ENCODE measurements at regions not wholly inside any gene's neighbourhood (a gene's known extent, or its start where the extent isn't known, plus 50 kb on each side); places are given as distances from the start of the nearest gene placed in this dataset.

DNA sequence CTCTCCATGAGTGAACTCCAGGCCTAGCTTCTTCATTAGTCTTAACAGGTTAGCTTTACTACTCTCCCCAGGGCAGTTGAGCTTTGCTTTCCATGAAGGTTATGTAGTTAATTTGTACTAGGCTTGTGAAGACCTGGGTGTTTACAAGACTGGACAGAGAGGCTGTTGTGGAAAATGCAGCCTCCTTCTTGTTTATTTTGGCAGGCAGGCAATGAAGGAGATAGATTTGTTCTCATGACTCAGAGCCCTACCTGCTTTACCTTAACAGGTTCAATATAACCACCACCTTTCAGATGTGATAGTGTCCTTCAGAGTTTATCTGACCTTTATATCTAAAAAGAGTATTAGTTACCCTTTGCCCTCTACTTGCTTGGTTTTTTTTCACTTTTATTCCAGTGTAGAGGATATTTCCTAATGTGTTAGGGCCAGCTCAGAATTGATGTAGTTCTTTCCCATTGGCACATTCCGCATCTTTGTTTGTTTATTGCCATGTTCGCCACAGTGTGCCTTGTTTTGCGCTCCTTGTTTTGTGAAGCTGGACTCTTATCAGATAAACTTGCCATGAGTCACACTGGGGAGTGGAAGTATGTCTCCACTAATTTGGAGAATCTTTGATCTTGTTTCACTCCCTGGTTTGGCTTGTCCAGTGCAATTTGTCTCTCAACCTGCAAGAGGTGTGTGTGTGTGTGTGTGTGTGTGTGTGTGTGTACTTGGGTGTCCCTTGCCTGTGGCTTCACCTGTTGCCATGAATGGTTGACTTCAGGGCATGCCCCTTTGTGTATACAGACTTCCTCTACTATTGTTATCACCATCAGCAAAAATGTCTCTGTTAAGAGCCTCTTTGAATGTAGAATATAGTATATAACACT, 87.4 kb upstream of the MACF1 start (continued):
- TF ChIP-seq, protein P1, sequence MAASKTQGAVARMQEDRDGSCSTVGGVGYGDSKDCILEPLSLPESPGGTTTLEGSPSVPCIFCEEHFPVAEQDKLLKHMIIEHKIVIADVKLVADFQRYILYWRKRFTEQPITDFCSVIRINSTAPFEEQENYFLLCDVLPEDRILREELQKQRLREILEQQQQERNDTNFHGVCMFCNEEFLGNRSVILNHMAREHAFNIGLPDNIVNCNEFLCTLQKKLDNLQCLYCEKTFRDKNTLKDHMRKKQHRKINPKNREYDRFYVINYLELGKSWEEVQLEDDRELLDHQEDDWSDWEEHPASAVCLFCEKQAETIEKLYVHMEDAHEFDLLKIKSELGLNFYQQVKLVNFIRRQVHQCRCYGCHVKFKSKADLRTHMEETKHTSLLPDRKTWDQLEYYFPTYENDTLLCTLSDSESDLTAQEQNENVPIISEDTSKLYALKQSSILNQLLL (CRISPR knock-in tag; IDR thresholded peaks at IDR 0.05; ENCODE audit: borderline replicate concordance) = no peak
- TF ChIP-seq HEY1 (CRISPR knock-in tag; IDR thresholded peaks at IDR 0.05; ENCODE audit: borderline replicate concordance) = no peak
- TF ChIP-seq HCFC1 (IDR thresholded peaks at IDR 0.05; ENCODE audit: low read depth, low read length) = no peak
- no peak for TF ChIP-seq XRCC4 (IDR thresholded peaks at IDR 0.05; ENCODE audit: extremely low read depth, insufficient read depth, insufficient read length)
- no peak for TF ChIP-seq KAT7 (CRISPR knock-in tag; IDR thresholded peaks at IDR 0.05; ENCODE audit: borderline replicate concordance)
- TF ChIP-seq, protein P2, sequence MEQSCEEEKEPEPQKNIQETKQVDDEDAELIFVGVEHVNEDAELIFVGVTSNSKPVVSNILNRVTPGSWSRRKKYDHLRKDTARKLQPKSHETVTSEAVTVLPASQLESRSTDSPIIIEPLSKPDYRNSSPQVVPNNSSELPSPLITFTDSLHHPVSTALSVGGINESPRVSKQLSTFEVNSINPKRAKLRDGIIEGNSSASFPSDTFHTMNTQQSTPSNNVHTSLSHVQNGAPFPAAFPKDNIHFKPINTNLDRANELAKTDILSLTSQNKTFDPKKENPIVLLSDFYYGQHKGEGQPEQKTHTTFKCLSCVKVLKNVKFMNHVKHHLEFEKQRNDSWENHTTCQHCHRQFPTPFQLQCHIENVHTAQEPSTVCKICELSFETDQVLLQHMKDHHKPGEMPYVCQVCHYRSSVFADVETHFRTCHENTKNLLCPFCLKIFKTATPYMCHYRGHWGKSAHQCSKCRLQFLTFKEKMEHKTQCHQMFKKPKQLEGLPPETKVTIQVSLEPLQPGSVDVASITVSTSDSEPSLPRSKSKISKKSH (CRISPR knock-in tag; IDR thresholded peaks at IDR 0.05) = no peak
- TF ChIP-seq, protein P3, sequence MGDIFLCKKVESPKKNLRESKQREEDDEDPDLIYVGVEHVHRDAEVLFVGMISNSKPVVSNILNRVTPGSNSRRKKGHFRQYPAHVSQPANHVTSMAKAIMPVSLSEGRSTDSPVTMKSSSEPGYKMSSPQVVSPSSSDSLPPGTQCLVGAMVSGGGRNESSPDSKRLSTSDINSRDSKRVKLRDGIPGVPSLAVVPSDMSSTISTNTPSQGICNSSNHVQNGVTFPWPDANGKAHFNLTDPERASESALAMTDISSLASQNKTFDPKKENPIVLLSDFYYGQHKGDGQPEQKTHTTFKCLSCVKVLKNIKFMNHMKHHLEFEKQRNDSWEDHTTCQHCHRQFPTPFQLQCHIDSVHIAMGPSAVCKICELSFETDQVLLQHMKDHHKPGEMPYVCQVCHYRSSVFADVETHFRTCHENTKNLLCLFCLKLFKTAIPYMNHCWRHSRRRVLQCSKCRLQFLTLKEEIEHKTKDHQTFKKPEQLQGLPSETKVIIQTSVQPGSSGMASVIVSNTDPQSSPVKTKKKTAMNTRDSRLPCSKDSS (IDR thresholded peaks at IDR 0.05; ENCODE audit: low read depth, partially characterized antibody) = no peak
- no peak for TF ChIP-seq CHCHD3 (CRISPR knock-in tag; IDR thresholded peaks at IDR 0.05)
- TF ChIP-seq BMI1 (IDR thresholded peaks at IDR 0.05; ENCODE audit: low read length) = no peak
- no peak for TF ChIP-seq BRD4 (IDR thresholded peaks at IDR 0.05)
- TF ChIP-seq, protein P4, sequence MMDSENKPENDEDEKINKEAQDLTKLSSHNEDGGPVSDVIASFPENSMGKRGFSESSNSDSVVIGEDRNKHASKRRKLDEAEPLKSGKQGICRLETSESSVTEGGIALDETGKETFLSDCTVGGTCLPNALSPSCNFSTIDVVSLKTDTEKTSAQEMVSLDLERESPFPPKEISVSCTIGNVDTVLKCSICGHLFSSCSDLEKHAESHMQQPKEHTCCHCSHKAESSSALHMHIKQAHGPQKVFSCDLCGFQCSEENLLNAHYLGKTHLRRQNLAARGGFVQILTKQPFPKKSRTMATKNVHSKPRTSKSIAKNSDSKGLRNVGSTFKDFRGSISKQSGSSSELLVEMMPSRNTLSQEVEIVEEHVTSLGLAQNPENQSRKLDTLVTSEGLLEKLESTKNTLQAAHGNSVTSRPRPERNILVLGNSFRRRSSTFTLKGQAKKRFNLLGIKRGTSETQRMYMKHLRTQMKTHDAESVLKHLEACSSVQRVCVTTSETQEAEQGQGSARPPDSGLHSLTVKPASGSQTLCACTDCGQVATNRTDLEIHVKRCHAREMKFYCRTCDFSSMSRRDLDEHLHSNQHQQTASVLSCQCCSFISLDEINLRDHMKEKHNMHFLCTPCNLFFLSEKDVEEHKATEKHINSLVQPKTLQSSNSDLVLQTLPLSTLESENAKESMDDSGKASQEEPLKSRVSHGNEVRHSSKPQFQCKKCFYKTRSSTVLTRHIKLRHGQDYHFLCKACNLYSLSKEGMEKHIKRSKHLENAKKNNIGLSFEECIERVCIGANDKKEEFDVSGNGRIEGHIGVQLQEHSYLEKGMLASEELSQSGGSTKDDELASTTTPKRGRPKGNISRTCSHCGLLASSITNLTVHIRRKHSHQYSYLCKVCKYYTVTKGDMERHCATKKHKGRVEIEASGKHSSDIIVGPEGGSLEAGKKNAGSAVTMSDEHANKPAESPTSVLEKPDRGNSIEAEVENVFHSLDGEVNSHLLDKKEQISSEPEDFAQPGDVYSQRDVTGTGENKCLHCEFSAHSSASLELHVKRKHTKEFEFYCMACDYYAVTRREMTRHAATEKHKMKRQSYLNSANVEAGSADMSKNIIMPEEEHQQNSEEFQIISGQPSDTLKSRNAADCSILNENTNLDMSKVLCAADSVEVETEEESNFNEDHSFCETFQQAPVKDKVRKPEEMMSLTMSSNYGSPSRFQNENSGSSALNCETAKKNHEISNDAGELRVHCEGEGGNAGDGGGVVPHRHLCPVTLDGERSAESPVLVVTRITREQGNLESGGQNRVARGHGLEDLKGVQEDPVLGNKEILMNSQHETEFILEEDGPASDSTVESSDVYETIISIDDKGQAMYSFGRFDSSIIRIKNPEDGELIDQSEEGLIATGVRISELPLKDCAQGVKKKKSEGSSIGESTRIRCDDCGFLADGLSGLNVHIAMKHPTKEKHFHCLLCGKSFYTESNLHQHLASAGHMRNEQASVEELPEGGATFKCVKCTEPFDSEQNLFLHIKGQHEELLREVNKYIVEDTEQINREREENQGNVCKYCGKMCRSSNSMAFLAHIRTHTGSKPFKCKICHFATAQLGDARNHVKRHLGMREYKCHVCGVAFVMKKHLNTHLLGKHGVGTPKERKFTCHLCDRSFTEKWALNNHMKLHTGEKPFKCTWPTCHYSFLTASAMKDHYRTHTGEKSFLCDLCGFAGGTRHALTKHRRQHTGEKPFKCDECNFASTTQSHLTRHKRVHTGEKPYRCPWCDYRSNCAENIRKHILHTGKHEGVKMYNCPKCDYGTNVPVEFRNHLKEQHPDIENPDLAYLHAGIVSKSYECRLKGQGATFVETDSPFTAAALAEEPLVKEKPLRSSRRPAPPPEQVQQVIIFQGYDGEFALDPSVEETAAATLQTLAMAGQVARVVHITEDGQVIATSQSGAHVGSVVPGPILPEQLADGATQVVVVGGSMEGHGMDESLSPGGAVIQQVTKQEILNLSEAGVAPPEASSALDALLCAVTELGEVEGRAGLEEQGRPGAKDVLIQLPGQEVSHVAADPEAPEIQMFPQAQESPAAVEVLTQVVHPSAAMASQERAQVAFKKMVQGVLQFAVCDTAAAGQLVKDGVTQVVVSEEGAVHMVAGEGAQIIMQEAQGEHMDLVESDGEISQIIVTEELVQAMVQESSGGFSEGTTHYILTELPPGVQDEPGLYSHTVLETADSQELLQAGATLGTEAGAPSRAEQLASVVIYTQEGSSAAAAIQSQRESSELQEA (IDR thresholded peaks at IDR 0.05; ENCODE audit: low read depth) = no peak
- no peak for TF ChIP-seq HMG20B (CRISPR knock-in tag; IDR thresholded peaks at IDR 0.05)
- TF ChIP-seq, protein P5, sequence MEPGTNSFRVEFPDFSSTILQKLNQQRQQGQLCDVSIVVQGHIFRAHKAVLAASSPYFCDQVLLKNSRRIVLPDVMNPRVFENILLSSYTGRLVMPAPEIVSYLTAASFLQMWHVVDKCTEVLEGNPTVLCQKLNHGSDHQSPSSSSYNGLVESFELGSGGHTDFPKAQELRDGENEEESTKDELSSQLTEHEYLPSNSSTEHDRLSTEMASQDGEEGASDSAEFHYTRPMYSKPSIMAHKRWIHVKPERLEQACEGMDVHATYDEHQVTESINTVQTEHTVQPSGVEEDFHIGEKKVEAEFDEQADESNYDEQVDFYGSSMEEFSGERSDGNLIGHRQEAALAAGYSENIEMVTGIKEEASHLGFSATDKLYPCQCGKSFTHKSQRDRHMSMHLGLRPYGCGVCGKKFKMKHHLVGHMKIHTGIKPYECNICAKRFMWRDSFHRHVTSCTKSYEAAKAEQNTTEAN (CRISPR knock-in tag; IDR thresholded peaks at IDR 0.05) = no peak
